HepG2 (cell line): ENCODE measurements at regions not wholly inside any gene's neighbourhood (a gene's known extent, or its start where the extent isn't known, plus 50 kb on each side); places are given as distances from the start of the nearest gene placed in this dataset.

Source experiments
- ATAC-seq: fragments of 200-7000 bp; cut with Tn5 transposase; 3 replicates; pipeline ENCODE4 v1.9.1; 2020; ENCODE audit warnings: mild to moderate bottlenecking, moderate library complexity
- BruUV-seq: library from RNA; stranded (reverse); fragments of 400-500 nt; replicated peaks from 2 replicates; lab custom pipeline; 2021; lab: Mats Ljungman, UMichigan
- CTCF ChIA-PET: fragments of 300-600 bp; formaldehyde crosslinking; extraction: SDS; loops from one replicate; lab custom pipeline; 2021; ENCODE audit warnings: low total read pairs, inconsistent platforms, low intra/inter-chr PET ratio; lab: Yijun Ruan, JAX
- POLR2A ChIA-PET: fragments of 350-600 bp; sonication (Branson Sonifier 250); formaldehyde crosslinking; loops from one replicate; lab custom pipeline; 2020; ENCODE audit warnings: antibody characterized with exemption, inconsistent platforms; lab: Yijun Ruan, JAX
- DNase-seq: peaks from one replicate; pipeline ENCODE4 v3.0.0-alpha.2; 2015; ENCODE audit warnings: low spot score
- FAIRE-seq: peaks from 3 replicates; lab custom pipeline; 2011; peaks lifted over from hg19 to GRCh38; lab: Jason Lieb, UNC
- H2AFZ ChIP-seq: one replicate; pipeline ENCODE4 v1.6.1; 2011; ENCODE audit warnings: low read length, inconsistent platforms
- H3K27ac ChIP-seq: fragments of 300-600 bp; 3 replicates; pipeline ENCODE4 v1.8.0; 2011; ENCODE audit warnings: mixed run types, mild to moderate bottlenecking, mixed read lengths, low read length, inconsistent platforms; ENCODE audit not compliant: insufficient read depth; ENCODE audit errors: extremely low read length
- H3K27me3 ChIP-seq, 2 experiments: fragments of 200-600 bp in 1 of 2; 2 replicates in 1 of 2; 3 replicates in 1 of 2; pipeline versions ENCODE4 v1.6.0 to v1.8.0; 2011; ENCODE audit warnings: low read length in 2 of 2, mild to moderate bottlenecking in 2 of 2, moderate library complexity in 2 of 2, inconsistent platforms in 1 of 2; ENCODE audit not compliant: insufficient read depth in 2 of 2, control insufficient read depth in 1 of 2
- H3K36me3 ChIP-seq, 2 experiments: fragments of 200-600 bp in 1 of 2; replicated peaks in 1 of 2; 2 replicates in 1 of 2; 3 replicates in 1 of 2; pipeline versions ENCODE4 v1.5.1 to v1.8.0; 2011; ENCODE audit warnings: low read length in 2 of 2, inconsistent platforms in 1 of 2; ENCODE audit not compliant: insufficient read depth in 2 of 2, control insufficient read depth in 1 of 2
- H3K4me1 ChIP-seq: 2 replicates; pipeline ENCODE4 v1.5.1; 2012; ENCODE audit warnings: low read length, inconsistent platforms; ENCODE audit not compliant: insufficient read depth
- H3K4me2 ChIP-seq: 2 replicates; pipeline ENCODE4 v1.6.0; 2011; ENCODE audit warnings: low read depth, low read length, inconsistent platforms
- H3K4me3 ChIP-seq, 3 experiments: fragments of 200-600 bp in 1 of 3; sonication (generic), shearing (Covaris generic) in 1 of 3; replicated peaks in 1 of 3; 2 replicates each; pipeline ENCODE4 v1.5.1; 2011 to 2016; ENCODE audit warnings: low read length in 3 of 3, inconsistent platforms in 2 of 3, low read depth in 2 of 3, mild to moderate bottlenecking in 2 of 3, control low read depth in 1 of 3, mixed read lengths in 1 of 3; ENCODE audit not compliant: insufficient read depth in 1 of 3
- H3K79me2 ChIP-seq: one replicate; pipeline ENCODE4 v1.6.1; 2011; ENCODE audit warnings: low read length, inconsistent platforms; ENCODE audit not compliant: insufficient read depth
- H3K9ac ChIP-seq: 2 replicates; pipeline ENCODE4 v1.6.0; 2011; ENCODE audit warnings: mild to moderate bottlenecking, low read depth, low read length, inconsistent platforms; ENCODE audit not compliant: insufficient read depth
- H3K9me3 ChIP-seq: 2 replicates; pipeline ENCODE4 v1.5.1; 2012; ENCODE audit warnings: mild to moderate bottlenecking, low read length
- H4K20me1 ChIP-seq: 2 replicates; pipeline ENCODE4 v1.6.0; 2011; ENCODE audit warnings: inconsistent platforms, mild to moderate bottlenecking, low read length, moderate library complexity; ENCODE audit not compliant: insufficient read depth
- ARID2 ChIP-seq: sonication (generic); formaldehyde crosslinking; IDR thresholded peaks from 2 replicates; pipeline ENCODE4 v1.8.1; 2022; ENCODE audit warnings: mild to moderate bottlenecking, missing genetic modification reagents, borderline replicate concordance
- CTCF ChIP-seq: sonication (generic); formaldehyde crosslinking; IDR thresholded peaks from 2 replicates; pipeline ENCODE4 v1.5.0; 2020; ENCODE audit warnings: mild to moderate bottlenecking, missing genetic modification reagents, moderate library complexity
- ELK4 ChIP-seq: sonication (generic); formaldehyde crosslinking; IDR thresholded peaks from 2 replicates; pipeline ENCODE4 v1.9.0; 2021; ENCODE audit warnings: missing genetic modification reagents, borderline replicate concordance
- HDAC1 ChIP-seq: sonication (generic); formaldehyde crosslinking; IDR thresholded peaks from 2 replicates; pipeline ENCODE4 v1.5.1; 2020; ENCODE audit warnings: mild to moderate bottlenecking, missing genetic modification reagents
- HMGXB4 ChIP-seq, 2 experiments: sonication (generic) in 1 of 2; formaldehyde crosslinking in 1 of 2; IDR thresholded peaks; 2 replicates each; pipeline versions ENCODE4 v1.4.0 to v1.6.1; 2018 to 2020; ENCODE audit warnings: missing genetic modification reagents in 2 of 2, borderline replicate concordance in 1 of 2, low read depth in 1 of 2, mild to moderate bottlenecking in 1 of 2, missing biosample characterization in 1 of 2
- MEIS2 ChIP-seq: sonication (generic); formaldehyde crosslinking; IDR thresholded peaks from 2 replicates; pipeline ENCODE4 v1.9.0; 2021; ENCODE audit warnings: mild to moderate bottlenecking, missing genetic modification reagents
- RBFOX2 ChIP-seq: fragments of 200-400 bp; formaldehyde crosslinking; IDR thresholded peaks from 2 replicates; pipeline ENCODE4 v1.6.1; 2017; ENCODE audit warnings: low read depth, mild to moderate bottlenecking, low read length
- RFX3 ChIP-seq: IDR thresholded peaks from 2 replicates; pipeline ENCODE4 v1.6.1; 2016; ENCODE audit warnings: missing biosample characterization, missing genetic modification reagents
- SALL2 ChIP-seq: sonication (generic); formaldehyde crosslinking; IDR thresholded peaks from 2 replicates; pipeline ENCODE4 v1.8.1; 2023; ENCODE audit warnings: mild to moderate bottlenecking, missing genetic modification reagents, inconsistent platforms
- SNAPC2 ChIP-seq: sonication (generic); formaldehyde crosslinking; IDR thresholded peaks from 2 replicates; pipeline ENCODE4 v1.8.1; 2022; ENCODE audit warnings: mild to moderate bottlenecking, missing genetic modification reagents
- TEF ChIP-seq: sonication (generic); formaldehyde crosslinking; IDR thresholded peaks from 2 replicates; pipeline ENCODE4 v1.5.0; 2020; ENCODE audit warnings: missing genetic modification reagents
- ZFP90 ChIP-seq: sonication (generic); formaldehyde crosslinking; IDR thresholded peaks from 2 replicates; pipeline ENCODE4 v1.8.0; 2022; ENCODE audit warnings: missing genetic modification reagents, mild to moderate bottlenecking, inconsistent platforms, borderline replicate concordance
- ZNF333 ChIP-seq: sonication (generic); formaldehyde crosslinking; IDR thresholded peaks from 2 replicates; pipeline ENCODE4 v1.4.0; 2020; ENCODE audit warnings: mild to moderate bottlenecking, missing genetic modification reagents, borderline replicate concordance
- ZNF34 ChIP-seq: sonication (generic); formaldehyde crosslinking; IDR thresholded peaks from 2 replicates; pipeline ENCODE4 v1.4.0; 2020; ENCODE audit warnings: mild to moderate bottlenecking, missing genetic modification reagents, borderline replicate concordance
- ZNF792 ChIP-seq: IDR thresholded peaks from 2 replicates; pipeline ENCODE4 v1.6.1; 2016
- WGBS: methylation state at CpG from one replicate; pipeline ENCODE4 v1.1.6; 2017; ENCODE audit warnings: low lambda C conversion rate; 5-methylcytosine and 5-hydroxymethylcytosine counted together
- in situ Hi-C: cut with HindIII; loops from 2 replicates; pipeline ENCODE4 v1.10.0; 2017; ENCODE audit warnings: low pct_unique_long_range_greater_than_20kb; ENCODE audit not compliant: extremely low pct_ligation_motif_present
- intact Hi-C: fragments of 100-400 bp; cut with micrococcal nuclease; formaldehyde crosslinking; loops from one replicate; pipeline ENCODE4 v1.10.0; 2022; ENCODE audit not compliant: unreplicated experiment

- no peaks in the 10 kb centered on the region for H3K9me3 ChIP-seq
- H3K4me2 ChIP-seq, result no peak overlapping the region
- POLR2A ChIA-PET, result no interaction called here
- FAIRE-seq, result no peak
- H3K79me2 ChIP-seq, result no peaks in the 10 kb centered on the region
- in situ Hi-C loops, result no loop called here
- H3K9ac ChIP-seq, result no peak overlapping the region
- CTCF ChIA-PET, result no interaction called here
- no peak overlapping the region for H2AFZ ChIP-seq
- no peak for ATAC-seq
- H3K27me3 ChIP-seq, result no peaks in the 10 kb centered on the region
- H3K27ac ChIP-seq, result no peak overlapping the region
- BruUV-seq, result no TSS peak
- H3K4me3 ChIP-seq, result no peak overlapping the region
- H4K20me1 ChIP-seq, result no peaks in the 10 kb centered on the region
- no peaks in the 10 kb centered on the region for H3K36me3 ChIP-seq
- DNase-seq, result no peak
- H3K4me1 ChIP-seq, result no peaks in the 10 kb centered on the region
- TF ChIP-seq ZFP90 (CRISPR knock-in tag) (no peak), ZNF792 (CRISPR knock-in tag) (no peak), ELK4 (CRISPR knock-in tag) (no peak), MEIS2 (CRISPR knock-in tag) (no peak), SNAPC2 (CRISPR knock-in tag) (no peak), CTCF (no peak), SALL2 (no peak), RFX3 (CRISPR knock-in tag) (no peak), ARID2 (CRISPR knock-in tag) (no peak), HDAC1 (CRISPR knock-in tag) (no peak), RBFOX2 (no peak), TEF (CRISPR knock-in tag) (no peak), HMGXB4 (CRISPR knock-in tag; IDR thresholded peaks at IDR 0.05; ENCODE audit: borderline replicate concordance in 1 of 2, low read depth in 1 of 2) (no peak), ZNF333 (CRISPR knock-in tag) (no peak), ZNF34 (no peak)
- TF ChIP-seq, all 625 proteins: peak for 0
- 6% methylated on average over 2 of the region's 2 CpGs for WGBS
- intact Hi-C loops, result no loop called here
Measured at GRCh38 chr4:37130465-37130864, 114.1 kb upstream of the NWD2 start.
